ENCODE measurements at regions not wholly inside any gene's neighbourhood (a gene's known extent, or its start where the extent isn't known, plus 50 kb on each side); places are given as distances from the start of the nearest gene placed in this dataset.

DNA sequence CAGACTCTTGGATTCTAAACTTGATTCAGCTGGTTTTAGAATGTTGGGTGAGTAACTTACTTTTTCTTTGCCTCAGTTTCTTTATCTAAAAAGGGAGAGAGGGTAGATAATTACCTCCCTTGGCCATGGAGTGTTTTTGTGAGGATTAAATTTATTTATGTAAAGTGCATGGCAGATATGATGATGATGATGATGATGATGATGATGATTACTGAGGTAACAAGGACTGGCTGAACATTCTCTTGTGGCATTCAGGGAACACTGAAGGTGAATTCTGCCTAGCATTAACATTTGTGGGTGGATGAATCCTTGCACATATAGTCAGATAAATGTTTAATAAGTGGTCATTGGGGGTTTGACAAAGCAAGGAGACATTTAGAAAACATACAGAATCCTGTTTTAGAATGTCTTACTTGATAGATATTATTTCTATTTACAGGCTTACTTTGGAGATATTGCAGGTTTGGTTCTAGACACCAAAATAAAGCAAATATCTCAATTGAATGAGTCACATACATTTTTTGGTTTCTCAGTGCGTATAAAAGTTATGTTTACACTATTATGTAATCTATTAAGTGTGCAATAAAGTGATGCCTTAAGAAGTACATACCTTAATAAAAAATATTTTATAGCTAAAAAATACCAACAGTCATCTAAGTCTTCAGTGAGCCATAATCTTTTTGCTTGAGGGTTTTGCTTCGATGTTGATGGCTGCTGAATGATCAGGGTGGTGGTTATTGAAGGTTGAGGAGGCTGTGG is 123.2 kb downstream of the SNAPC1 start:
- TF ChIP-seq, protein P1, sequence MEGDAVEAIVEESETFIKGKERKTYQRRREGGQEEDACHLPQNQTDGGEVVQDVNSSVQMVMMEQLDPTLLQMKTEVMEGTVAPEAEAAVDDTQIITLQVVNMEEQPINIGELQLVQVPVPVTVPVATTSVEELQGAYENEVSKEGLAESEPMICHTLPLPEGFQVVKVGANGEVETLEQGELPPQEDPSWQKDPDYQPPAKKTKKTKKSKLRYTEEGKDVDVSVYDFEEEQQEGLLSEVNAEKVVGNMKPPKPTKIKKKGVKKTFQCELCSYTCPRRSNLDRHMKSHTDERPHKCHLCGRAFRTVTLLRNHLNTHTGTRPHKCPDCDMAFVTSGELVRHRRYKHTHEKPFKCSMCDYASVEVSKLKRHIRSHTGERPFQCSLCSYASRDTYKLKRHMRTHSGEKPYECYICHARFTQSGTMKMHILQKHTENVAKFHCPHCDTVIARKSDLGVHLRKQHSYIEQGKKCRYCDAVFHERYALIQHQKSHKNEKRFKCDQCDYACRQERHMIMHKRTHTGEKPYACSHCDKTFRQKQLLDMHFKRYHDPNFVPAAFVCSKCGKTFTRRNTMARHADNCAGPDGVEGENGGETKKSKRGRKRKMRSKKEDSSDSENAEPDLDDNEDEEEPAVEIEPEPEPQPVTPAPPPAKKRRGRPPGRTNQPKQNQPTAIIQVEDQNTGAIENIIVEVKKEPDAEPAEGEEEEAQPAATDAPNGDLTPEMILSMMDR (IDR thresholded peaks at IDR 0.05), result no peak
- TF ChIP-seq ZFX (IDR thresholded peaks at IDR 0.05; ENCODE audit: borderline replicate concordance), result no peak

Measured in 22Rv1 (cell line).